ENCODE measurements at regions not wholly inside any gene's neighbourhood (a gene's known extent, or its start where the extent isn't known, plus 50 kb on each side); places are given as distances from the start of the nearest gene placed in this dataset.

DNA sequence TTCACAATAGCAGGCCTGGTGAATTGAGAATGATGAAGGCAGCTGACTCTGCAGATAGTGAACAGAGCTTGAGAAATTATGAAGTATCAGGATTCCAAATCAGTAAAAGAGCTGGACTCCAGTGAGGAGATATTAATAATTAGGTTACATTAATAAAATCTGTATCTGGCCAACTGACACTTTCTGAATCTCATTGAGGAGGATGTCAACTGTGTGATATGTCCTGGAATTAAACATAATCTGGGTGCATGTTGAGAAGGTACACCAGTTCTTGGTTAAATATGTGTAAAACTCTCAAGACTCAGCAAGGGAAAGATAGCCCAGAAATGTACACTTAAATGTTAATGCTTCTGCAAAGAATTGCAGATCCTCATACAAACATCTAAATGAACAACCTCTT is 177.8 kb upstream of the SFRP2 start:
- Histone ChIP-seq H3K36me3 (ENCODE audit: insufficient read depth, low read length) (no peaks in the 10 kb centered on the region), H3K27me3 (ENCODE audit: low read length) (peaks cover 4% of the 10 kb centered on the region; the same call in 1 of the 2 replicates), H3K27ac (ENCODE audit: low read length) (no peak overlapping the region), H2AFZ (ENCODE audit: low read length) (no peak overlapping the region), H3K4me3 (ENCODE audit: low read length) (no peak overlapping the region), H3K79me2 (ENCODE audit: low read length) (no peaks in the 10 kb centered on the region), H4K20me1 (ENCODE audit: insufficient read depth, low read depth, low read length) (no peaks in the 10 kb centered on the region), H3K4me2 (ENCODE audit: low read depth, low read length, poor library complexity, severe bottlenecking) (no peak overlapping the region), H3K9me3 (ENCODE audit: low read length) (no peaks in the 10 kb centered on the region), H3K4me1 (ENCODE audit: low read length) (no peaks in the 10 kb centered on the region), H3K9ac (ENCODE audit: low read length) (no peak overlapping the region), H3K9me2 (replicated peaks; ENCODE audit: insufficient read depth, low read length) (no peaks in the 10 kb centered on the region)
- DNase-seq: no peak

GRCh38 chr4:153963216-153963615 is 174.3 kb upstream of the SFRP2 start:
- Histone ChIP-seq H3K27ac (ENCODE audit: low read length) (no peak overlapping the region), H3K9me3 (ENCODE audit: low read length) (no peaks in the 10 kb centered on the region), H3K36me3 (ENCODE audit: insufficient read depth, low read length) (no peaks in the 10 kb centered on the region), H3K4me2 (ENCODE audit: low read depth, low read length, poor library complexity, severe bottlenecking) (no peak overlapping the region), H3K4me3 (ENCODE audit: low read length) (no peak overlapping the region), H4K20me1 (ENCODE audit: insufficient read depth, low read depth, low read length) (no peaks in the 10 kb centered on the region), H3K79me2 (ENCODE audit: low read length) (no peaks in the 10 kb centered on the region), H3K4me1 (ENCODE audit: low read length) (no peaks in the 10 kb centered on the region), H3K9ac (ENCODE audit: low read length) (no peak overlapping the region), H2AFZ (ENCODE audit: low read length) (no peak overlapping the region), H3K27me3 (ENCODE audit: low read length) (peaks cover 4% of the 10 kb centered on the region; the same call in 1 of the 2 replicates), H3K9me2 (replicated peaks; ENCODE audit: insufficient read depth, low read length) (no peaks in the 10 kb centered on the region)
- no peak for DNase-seq

DNA sequence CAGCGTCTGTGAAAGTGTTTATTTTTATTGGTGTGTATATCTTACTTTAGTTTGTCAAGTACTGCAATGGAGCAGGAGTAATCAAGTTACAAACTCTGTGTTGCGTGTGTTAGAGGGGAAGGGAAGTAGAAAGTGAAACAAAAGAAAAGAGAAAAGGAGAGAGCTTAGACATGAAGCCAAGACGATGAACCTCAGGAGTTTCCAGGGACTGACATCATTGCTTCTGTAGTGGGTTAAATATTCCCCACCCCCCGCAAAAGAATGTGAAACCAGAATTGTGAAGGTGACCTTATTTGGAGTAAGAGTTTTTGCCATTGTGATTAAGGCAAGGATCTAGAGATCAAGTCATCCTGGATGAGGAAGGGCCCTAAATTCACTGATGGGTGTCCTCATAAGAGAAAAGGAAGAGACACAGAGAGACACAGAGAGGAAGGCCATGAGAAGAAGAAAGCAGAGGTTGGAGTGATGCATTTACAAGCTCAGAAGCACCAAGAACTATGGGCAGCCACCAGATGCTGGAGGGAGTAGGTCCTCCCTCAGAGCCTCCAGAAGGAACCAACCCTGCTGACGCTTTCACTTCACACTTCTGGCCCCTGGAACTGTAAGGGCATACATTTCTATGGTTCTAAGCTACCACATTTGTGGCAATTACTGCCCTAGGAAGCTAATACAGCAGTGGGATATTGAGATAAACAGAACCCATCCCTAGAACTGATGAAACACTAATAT is 173.6 kb upstream of the SFRP2 start:
- Histone ChIP-seq H3K79me2 (ENCODE audit: low read length) (no peaks in the 10 kb centered on the region), H4K20me1 (ENCODE audit: insufficient read depth, low read depth, low read length) (no peaks in the 10 kb centered on the region)
- no peak for DNase-seq

DNA sequence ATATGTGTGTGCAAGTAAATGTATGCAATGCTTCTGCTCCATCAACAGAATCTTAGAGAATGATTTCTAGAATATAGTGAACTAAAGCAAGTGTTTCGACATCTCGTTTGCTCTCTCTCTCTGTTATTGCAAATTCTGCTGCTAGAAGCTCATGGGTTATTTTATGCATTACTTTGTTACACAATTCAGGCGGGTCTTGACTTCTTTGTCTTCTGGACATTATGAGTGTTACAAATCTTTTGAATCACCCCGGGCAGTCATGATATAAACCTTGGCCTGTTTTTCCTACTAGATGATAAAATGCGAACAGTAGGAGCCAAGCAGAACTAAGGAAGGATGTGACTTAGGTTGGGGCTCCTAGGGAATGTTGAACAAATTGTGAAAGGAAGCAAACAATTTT is 166.4 kb upstream of the SFRP2 start:
- no peaks in the 10 kb centered on the region for H3K36me3 ChIP-seq (ENCODE audit: insufficient read depth, low read length)
- no peaks in the 10 kb centered on the region for H3K79me2 ChIP-seq (ENCODE audit: low read length)
- no peak overlapping the region for H3K9ac ChIP-seq (ENCODE audit: low read length)

More for the DNA sequence above, 173.6 kb upstream of the SFRP2 start:
- no peaks in the 10 kb centered on the region for H3K36me3 ChIP-seq (ENCODE audit: insufficient read depth, low read length)
- no peaks in the 10 kb centered on the region for H3K4me1 ChIP-seq (ENCODE audit: low read length)
- no peak overlapping the region for H2AFZ ChIP-seq (ENCODE audit: low read length)
- H3K4me3 ChIP-seq (ENCODE audit: low read length): no peak overlapping the region
- H3K27ac ChIP-seq (ENCODE audit: low read length): no peak overlapping the region
- no peaks in the 10 kb centered on the region for H3K9me3 ChIP-seq (ENCODE audit: low read length)
- peaks cover 4% of the 10 kb centered on the region; the same call in 1 of the 2 replicates for H3K27me3 ChIP-seq (ENCODE audit: low read length)
- no peak overlapping the region for H3K4me2 ChIP-seq (ENCODE audit: low read depth, low read length, poor library complexity, severe bottlenecking)
- no peaks in the 10 kb centered on the region for H3K9me2 ChIP-seq (replicated peaks; ENCODE audit: insufficient read depth, low read length)
- H3K9ac ChIP-seq (ENCODE audit: low read length): no peak overlapping the region

GRCh38 chr4:153954654-153955053 is 165.8 kb upstream of the SFRP2 start:
- Histone ChIP-seq H4K20me1 (ENCODE audit: insufficient read depth, low read depth, low read length) (no peaks in the 10 kb centered on the region), H3K9me2 (replicated peaks; ENCODE audit: insufficient read depth, low read length) (no peaks in the 10 kb centered on the region), H3K4me1 (ENCODE audit: low read length) (no peaks in the 10 kb centered on the region), H3K9ac (ENCODE audit: low read length) (no peak overlapping the region), H3K4me3 (ENCODE audit: low read length) (no peak overlapping the region), H3K9me3 (ENCODE audit: low read length) (no peaks in the 10 kb centered on the region), H2AFZ (ENCODE audit: low read length) (no peak overlapping the region), H3K36me3 (ENCODE audit: insufficient read depth, low read length) (no peaks in the 10 kb centered on the region), H3K4me2 (ENCODE audit: low read depth, low read length, poor library complexity, severe bottlenecking) (no peak overlapping the region), H3K79me2 (ENCODE audit: low read length) (no peaks in the 10 kb centered on the region), H3K27me3 (ENCODE audit: low read length) (no peaks in the 10 kb centered on the region), H3K27ac (ENCODE audit: low read length) (no peak overlapping the region)
- DNase-seq: no peak

More for the DNA sequence above, 166.4 kb upstream of the SFRP2 start:
- no peaks in the 10 kb centered on the region for H3K4me1 ChIP-seq (ENCODE audit: low read length)
- H2AFZ ChIP-seq (ENCODE audit: low read length): no peak overlapping the region
- no peaks in the 10 kb centered on the region for H3K27me3 ChIP-seq (ENCODE audit: low read length)
- no peaks in the 10 kb centered on the region for H3K9me3 ChIP-seq (ENCODE audit: low read length)
- H3K4me3 ChIP-seq (ENCODE audit: low read length): no peak overlapping the region
- no peaks in the 10 kb centered on the region for H4K20me1 ChIP-seq (ENCODE audit: insufficient read depth, low read depth, low read length)
- no peak for DNase-seq
- no peak overlapping the region for H3K27ac ChIP-seq (ENCODE audit: low read length)
- H3K9me2 ChIP-seq (replicated peaks; ENCODE audit: insufficient read depth, low read length): no peaks in the 10 kb centered on the region
- H3K4me2 ChIP-seq (ENCODE audit: low read depth, low read length, poor library complexity, severe bottlenecking): no peak overlapping the region

DNA sequence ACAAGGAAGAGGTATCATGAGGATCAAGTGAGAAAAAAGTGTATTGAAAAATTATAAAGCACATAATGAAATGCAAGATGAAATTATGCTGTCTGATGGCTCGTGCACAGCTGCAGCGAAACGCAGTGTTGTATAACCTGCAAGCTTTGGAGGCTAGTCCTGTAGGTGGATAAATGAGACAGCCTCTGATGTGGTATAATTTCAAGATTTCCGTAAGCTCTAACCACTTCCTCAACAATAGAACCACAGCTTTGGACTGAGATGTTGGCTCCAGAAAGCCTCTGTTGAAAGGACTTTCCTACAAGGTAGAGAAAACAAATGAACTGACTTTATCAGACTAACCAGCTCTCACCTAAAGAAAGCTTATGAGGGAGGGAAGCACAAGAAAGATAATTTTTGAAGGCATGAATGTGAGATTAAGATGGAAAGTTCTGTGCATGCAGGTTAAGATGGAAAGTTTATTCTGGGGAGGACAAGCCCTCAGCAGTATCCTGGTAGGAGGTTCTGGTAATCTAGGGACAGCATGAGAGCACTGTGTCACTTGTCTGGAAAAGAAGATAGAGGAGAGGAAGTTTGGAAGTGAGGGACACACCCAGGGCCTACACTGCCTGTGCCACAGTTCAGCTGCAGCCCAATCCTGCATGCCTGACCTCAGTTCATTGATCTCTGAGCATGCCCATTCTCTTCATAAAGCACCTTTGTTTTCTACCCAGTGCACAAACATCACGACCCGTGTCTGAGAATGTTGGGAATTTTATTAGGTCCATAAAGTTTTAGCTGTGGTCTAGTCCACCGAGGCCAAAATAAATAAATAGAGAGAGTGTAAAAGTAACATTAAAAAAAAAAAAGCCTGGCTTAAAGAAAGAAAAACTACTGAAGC is 161.5 kb upstream of the SFRP2 start:
- Histone ChIP-seq H3K9ac (ENCODE audit: low read length) (no peak overlapping the region), H2AFZ (ENCODE audit: low read length) (0 out of 2 replicates have a peak overlapping the region, but pooled peaks have one; percentile 41), H3K9me2 (replicated peaks; ENCODE audit: insufficient read depth, low read length) (no peaks in the 10 kb centered on the region), H3K27me3 (ENCODE audit: low read length) (no peaks in the 10 kb centered on the region), H3K36me3 (ENCODE audit: insufficient read depth, low read length) (no peaks in the 10 kb centered on the region), H3K4me2 (ENCODE audit: low read depth, low read length, poor library complexity, severe bottlenecking) (no peak overlapping the region), H4K20me1 (ENCODE audit: insufficient read depth, low read depth, low read length) (no peaks in the 10 kb centered on the region), H3K9me3 (ENCODE audit: low read length) (no peaks in the 10 kb centered on the region), H3K27ac (ENCODE audit: low read length) (no peak overlapping the region), H3K4me1 (ENCODE audit: low read length) (no peaks in the 10 kb centered on the region), H3K4me3 (ENCODE audit: low read length) (no peak overlapping the region), H3K79me2 (ENCODE audit: low read length) (no peaks in the 10 kb centered on the region)
- no peak for DNase-seq

- Histone ChIP-seq H3K4me1 (ENCODE audit: low read length) (no peaks in the 10 kb centered on the region), H3K9me2 (replicated peaks; ENCODE audit: insufficient read depth, low read length) (no peaks in the 10 kb centered on the region), H4K20me1 (ENCODE audit: insufficient read depth, low read depth, low read length) (no peaks in the 10 kb centered on the region), H3K4me2 (ENCODE audit: low read depth, low read length, poor library complexity, severe bottlenecking) (no peak overlapping the region), H3K36me3 (ENCODE audit: insufficient read depth, low read length) (no peaks in the 10 kb centered on the region), H3K27ac (ENCODE audit: low read length) (no peak overlapping the region), H3K9ac (ENCODE audit: low read length) (no peak overlapping the region), H3K4me3 (ENCODE audit: low read length) (no peak overlapping the region), H3K79me2 (ENCODE audit: low read length) (no peaks in the 10 kb centered on the region), H2AFZ (ENCODE audit: low read length) (no peak overlapping the region), H3K9me3 (ENCODE audit: low read length) (no peaks in the 10 kb centered on the region), H3K27me3 (ENCODE audit: low read length) (no peaks in the 10 kb centered on the region)
- DNase-seq: no peak
Measured at GRCh38 chr4:153948041-153948440, 159.2 kb upstream of the SFRP2 start.

GRCh38 chr4:153947124-153947523 is 158.2 kb upstream of the SFRP2 start:
- Histone ChIP-seq H4K20me1 (ENCODE audit: insufficient read depth, low read depth, low read length) (no peaks in the 10 kb centered on the region), H3K9me3 (ENCODE audit: low read length) (no peaks in the 10 kb centered on the region)
- DNase-seq: no peak

More at GRCh38 chr4:153947124-153947523, 158.2 kb upstream of the SFRP2 start:
- H3K9me2 ChIP-seq (replicated peaks; ENCODE audit: insufficient read depth, low read length): no peaks in the 10 kb centered on the region
- H3K79me2 ChIP-seq (ENCODE audit: low read length): no peaks in the 10 kb centered on the region
- H3K4me3 ChIP-seq (ENCODE audit: low read length): no peak overlapping the region
- H3K9ac ChIP-seq (ENCODE audit: low read length): no peak overlapping the region
- no peaks in the 10 kb centered on the region; the same call in 1 of the 2 replicates for H3K27me3 ChIP-seq (ENCODE audit: low read length)
- H3K36me3 ChIP-seq (ENCODE audit: insufficient read depth, low read length): no peaks in the 10 kb centered on the region
- no peak overlapping the region for H3K27ac ChIP-seq (ENCODE audit: low read length)
- no peak overlapping the region; the same call in 1 of the 2 replicates for H2AFZ ChIP-seq (ENCODE audit: low read length)
- H3K4me2 ChIP-seq (ENCODE audit: low read depth, low read length, poor library complexity, severe bottlenecking): no peak overlapping the region
- no peaks in the 10 kb centered on the region for H3K4me1 ChIP-seq (ENCODE audit: low read length)
